Cardiac fibroblast (primary cell): ENCODE measurements at regions not wholly inside any gene's neighbourhood (a gene's known extent, or its start where the extent isn't known, plus 50 kb on each side); places are given as distances from the start of the nearest gene placed in this dataset.

Experiments used
- DNase-seq, 2 donors: peaks; one replicate each; pipeline versions ENCODE4 v3.0.0 to v3.0.0-alpha.2; 2010; ENCODE audit warnings: low read depth in 2 of 2
- H3K4me3 ChIP-seq, 2 donors: replicated peaks in 1 of 2; 1 replicate in 1 of 2; 2 replicates in 1 of 2; pipeline ENCODE4 v1.5.1; 2011; ENCODE audit warnings: low read depth in 2 of 2, low read length in 2 of 2, mild to moderate bottlenecking in 2 of 2, moderate library complexity in 1 of 2
- CTCF ChIP-seq: IDR thresholded peaks from one replicate; pipeline ENCODE4 v1.5.1; 2011; ENCODE audit warnings: low read depth, mild to moderate bottlenecking, low read length, inconsistent platforms

- TF ChIP-seq CTCF = no peak
- no peak overlapping the region for H3K4me3 ChIP-seq
- DNase-seq = no peak
Observed at GRCh38 chr18:1527805-1528204, 623.1 kb downstream of the ADCYAP1 start.

GRCh38 chr18:1528447-1528846 lies 623.8 kb downstream of the ADCYAP1 start:
- no peak for TF ChIP-seq CTCF
- no peak for DNase-seq
- no peak overlapping the region for H3K4me3 ChIP-seq

- DNase-seq = no peak
- no peak overlapping the region for H3K4me3 ChIP-seq
- no peak for TF ChIP-seq CTCF
Observed at GRCh38 chr18:1528964-1529509, 624.4 kb downstream of the ADCYAP1 start.

GRCh38 chr18:1530650-1531049 lies 626.0 kb downstream of the ADCYAP1 start:
- TF ChIP-seq CTCF = no peak
- no peak overlapping the region for H3K4me3 ChIP-seq
- no peak for DNase-seq

- H3K4me3 ChIP-seq = no peak overlapping the region
- TF ChIP-seq CTCF = no peak
- DNase-seq = no peak
Observed at GRCh38 chr18:1539276-1539675, 634.6 kb downstream of the ADCYAP1 start.

GRCh38 chr18:1541478-1541877 lies 636.8 kb downstream of the ADCYAP1 start:
- no peak overlapping the region for H3K4me3 ChIP-seq
- no peak for DNase-seq
- TF ChIP-seq CTCF = no peak

- no peak overlapping the region for H3K4me3 ChIP-seq
- no peak for DNase-seq
- no peak for TF ChIP-seq CTCF
Observed at GRCh38 chr18:1542230-1542774, 637.6 kb downstream of the ADCYAP1 start.
